Medulla oblongata (tissue), 1 donor: ENCODE measurements at regions not wholly inside any gene's neighbourhood (a gene's known extent, or its start where the extent isn't known, plus 50 kb on each side); places are given as distances from the start of the nearest gene placed in this dataset.
"Not testable (repeated sequence)": the region's sequence is repeated elsewhere in the genome, so short reads cannot be mapped to it uniquely, and the experiment has no call there.

ENCODE experiments used
- DNase-seq: peaks from one replicate; pipeline ENCODE4 v3.0.0-alpha.2; 2015; ENCODE audit errors: extremely low spot score

DNA sequence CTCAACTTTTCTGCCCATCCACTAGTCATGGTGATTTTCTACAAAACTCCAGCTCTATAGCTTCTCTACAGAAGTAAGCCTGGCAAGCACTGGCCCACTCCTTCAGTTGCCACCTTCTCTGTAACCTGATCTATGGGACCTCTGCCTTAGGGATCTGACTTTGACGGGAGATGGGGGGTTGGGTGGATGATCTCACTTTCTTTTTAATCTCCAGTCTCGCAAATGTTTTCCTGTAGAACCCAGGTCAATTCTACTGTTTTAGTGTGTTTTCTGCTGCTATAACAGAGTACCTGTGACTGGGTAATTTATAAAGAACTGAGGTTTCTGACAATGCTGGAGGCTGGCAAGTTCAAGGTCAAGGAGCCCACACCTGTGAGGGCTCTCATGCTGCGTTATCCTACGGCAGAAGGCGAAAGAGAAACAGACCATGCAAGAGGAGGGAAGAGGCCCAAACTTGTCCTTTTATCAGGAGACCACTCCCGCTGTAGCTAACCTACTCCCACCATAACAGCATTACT is 189.9 kb upstream of the THRB start:
- no peak for DNase-seq

DNA sequence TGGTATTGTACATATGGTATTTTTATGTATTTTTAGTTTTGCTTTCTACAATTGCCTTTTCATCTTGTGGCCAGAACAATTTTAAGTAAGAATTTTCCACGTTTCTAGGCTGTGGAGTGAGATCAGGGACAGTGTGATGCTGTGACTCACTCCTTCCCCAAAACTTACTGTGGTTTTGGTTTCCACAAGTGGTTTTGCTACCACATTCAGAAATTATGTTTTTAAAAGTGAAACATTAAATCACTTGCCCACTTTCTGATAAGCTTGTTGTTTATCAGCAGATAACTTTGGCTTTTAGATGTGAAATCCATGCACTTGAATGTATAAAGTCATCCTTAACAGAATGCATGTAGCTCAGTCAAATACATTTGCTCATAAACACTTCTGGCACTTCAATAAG is 192.2 kb upstream of the THRB start:
- no peak for DNase-seq

DNA sequence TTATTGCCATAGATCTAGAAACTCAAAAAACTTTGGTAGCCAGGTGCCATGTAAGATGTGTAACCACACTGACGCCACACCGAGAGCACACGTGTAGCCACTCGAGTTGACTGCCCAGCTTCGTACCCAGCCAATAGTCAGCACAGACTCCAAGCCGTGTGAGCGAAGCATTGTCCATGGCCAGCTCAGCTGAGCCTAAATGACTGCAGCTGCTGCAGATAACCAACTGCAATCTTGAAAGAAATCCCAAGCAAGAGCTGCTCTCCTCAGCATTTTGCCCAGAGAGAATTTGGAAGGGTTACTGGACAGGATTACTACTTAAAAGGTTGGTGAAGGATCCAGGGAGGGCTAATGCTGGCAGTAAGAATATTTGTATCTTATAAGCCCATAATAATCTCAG is 193.0 kb upstream of the THRB start:
- no peak for DNase-seq

- no peak for DNase-seq
These were observed 193.9 kb upstream of the THRB start for GRCh38 chr3:24688446-24689148.

GRCh38 chr3:24689353-24689752 is 194.7 kb upstream of the THRB start:
- DNase-seq = no peak

GRCh38 chr3:24690777-24691176 is 196.1 kb upstream of the THRB start:
- DNase-seq = no peak

DNA sequence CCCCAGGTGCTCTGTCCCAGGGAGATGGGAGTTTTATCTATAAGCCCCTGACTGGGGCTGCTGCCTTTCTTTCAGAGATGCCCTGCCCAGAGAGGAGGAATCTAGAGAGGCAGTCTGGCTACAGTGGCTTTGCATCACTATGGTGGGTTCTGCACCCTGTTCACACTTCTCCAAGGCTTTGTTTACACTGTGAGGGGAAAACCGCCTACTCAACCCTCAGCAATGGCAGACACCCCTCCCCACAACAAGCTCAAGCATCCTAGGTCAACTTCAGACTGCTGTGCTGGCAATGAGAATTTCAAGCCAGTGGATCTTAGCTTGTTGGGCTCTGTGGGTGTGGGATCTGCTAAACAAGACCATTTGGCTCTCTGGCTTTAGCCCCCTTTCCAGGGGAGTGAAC is 204.4 kb upstream of the THRB start:
- DNase-seq = not testable (repeated sequence)

DNA sequence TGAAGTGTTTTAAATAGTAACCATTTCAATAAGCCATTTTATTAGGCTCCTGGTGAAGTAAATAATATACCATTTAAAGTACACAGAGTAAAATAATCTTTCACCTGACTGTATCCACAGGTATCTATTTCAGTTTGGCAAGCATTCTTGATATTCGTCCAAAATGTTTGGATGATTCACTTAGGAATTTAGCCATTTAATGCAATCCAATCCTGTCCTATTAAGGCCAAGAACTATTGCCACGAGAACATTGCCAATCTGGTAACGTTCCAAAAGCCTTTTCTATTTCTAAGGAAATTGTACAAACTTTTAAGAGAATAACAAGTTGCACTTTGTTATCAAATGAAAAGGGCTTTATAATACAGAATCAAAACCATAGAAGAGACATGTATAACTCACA is 209.8 kb upstream of the THRB start:
- DNase-seq = peak; percentile 20

GRCh38 chr3:24707936-24708335 is 213.3 kb upstream of the THRB start:
- no peak for DNase-seq

DNA sequence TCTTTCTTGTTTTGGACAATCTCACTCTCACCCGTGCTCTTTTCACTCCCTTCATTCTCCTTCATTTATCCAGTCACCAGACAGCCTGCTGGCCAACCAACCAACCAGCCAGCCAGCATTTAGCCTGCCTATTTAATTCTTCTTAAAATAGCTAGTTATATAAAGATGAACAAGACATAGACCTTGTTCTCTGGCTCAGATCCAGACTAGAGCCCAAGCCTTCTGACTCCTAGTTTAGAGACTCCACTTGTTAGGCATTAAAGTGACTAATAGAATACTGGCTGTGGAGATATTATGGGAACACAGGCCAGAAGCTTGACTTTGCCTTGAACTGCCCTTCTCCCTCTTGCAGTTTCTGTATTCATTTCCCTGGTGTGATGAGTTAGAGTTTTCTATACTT is 215.3 kb upstream of the THRB start:
- no peak for DNase-seq

- no peak for DNase-seq
These were observed 218.9 kb upstream of the THRB start for GRCh38 chr3:24713516-24713915.

GRCh38 chr3:24714436-24714835 is 219.8 kb upstream of the THRB start:
- no peak for DNase-seq

- DNase-seq = no peak
These were observed 220.6 kb upstream of the THRB start for GRCh38 chr3:24715171-24715792.

GRCh38 chr3:24722087-24722486 is 227.4 kb upstream of the THRB start:
- DNase-seq = no peak

GRCh38 chr3:24725514-24726255 is 231.0 kb upstream of the THRB start:
- no peak for DNase-seq

DNA sequence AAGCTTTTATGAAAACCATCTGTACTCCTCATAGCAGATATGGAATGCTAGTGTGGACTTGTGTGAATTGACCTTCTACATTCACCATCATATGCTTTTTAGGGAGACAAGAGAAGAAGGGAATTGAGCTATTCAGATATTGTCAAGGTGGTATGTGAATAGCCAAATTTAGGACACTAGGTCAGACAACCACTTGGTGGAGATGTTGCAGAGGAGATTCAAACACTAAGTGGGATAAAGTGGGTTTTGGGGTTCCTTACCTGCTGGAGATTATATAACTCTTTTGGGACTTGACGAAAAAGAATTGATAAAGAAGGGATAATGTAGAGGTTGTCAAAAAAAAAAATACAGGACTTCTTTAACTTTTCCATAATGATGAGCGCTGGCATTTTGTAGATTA is 231.8 kb upstream of the THRB start:
- DNase-seq = no peak

DNA sequence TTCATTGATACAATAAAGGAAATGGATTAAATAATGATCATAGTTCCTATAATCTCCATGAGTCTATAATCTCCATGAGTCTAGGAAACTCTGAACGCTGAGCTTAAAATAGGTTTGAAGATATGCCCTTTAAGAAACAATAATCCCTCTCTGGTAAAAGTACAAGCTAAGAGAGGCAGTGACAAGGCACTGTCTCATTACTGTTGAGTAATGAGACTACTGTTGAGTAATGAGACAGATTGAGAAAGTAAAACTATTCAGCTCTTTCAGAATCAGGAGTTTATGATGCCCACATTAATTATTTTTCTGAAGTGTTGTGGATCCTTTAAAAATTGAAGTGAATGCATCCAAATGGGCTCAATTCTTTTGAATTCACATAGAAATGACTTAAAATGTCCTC is 235.5 kb upstream of the THRB start:
- no peak for DNase-seq

GRCh38 chr3:24734019-24734418 is 239.4 kb upstream of the THRB start:
- DNase-seq = no peak

- no peak for DNase-seq
These were observed 242.1 kb upstream of the THRB start for GRCh38 chr3:24736701-24737100.

GRCh38 chr3:24740326-24740725 is 245.7 kb upstream of the THRB start:
- DNase-seq = no peak

GRCh38 chr3:24741506-24741905 is 246.9 kb upstream of the THRB start:
- DNase-seq = no peak

- no peak for DNase-seq
These were observed 253.9 kb upstream of the THRB start for GRCh38 chr3:24748520-24748919.

DNA sequence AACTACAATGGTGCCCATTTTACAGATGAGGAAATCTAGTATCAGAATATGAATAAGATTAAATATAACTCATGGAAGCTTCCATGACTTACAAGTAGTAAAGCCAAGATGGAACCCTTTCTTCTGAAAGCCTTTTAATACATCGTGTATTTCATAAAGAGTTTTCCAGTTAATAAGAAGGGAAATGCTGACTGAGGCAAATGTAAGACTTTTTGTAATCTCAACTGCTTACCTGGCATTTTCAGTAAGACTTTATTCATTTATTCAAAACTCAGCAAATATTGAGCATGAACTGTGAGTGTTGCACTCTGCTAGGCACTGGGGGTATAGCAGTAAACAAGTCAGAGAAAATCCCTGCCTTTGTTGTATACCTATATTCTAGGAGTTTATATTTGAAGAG is 256.4 kb upstream of the THRB start:
- no peak for DNase-seq
